ENCODE measurements at regions not wholly inside any gene's neighbourhood (a gene's known extent, or its start where the extent isn't known, plus 50 kb on each side); places are given as distances from the start of the nearest gene placed in this dataset.
"Not testable (repeated sequence)": the region's sequence is repeated elsewhere in the genome, so short reads cannot be mapped to it uniquely, and the experiment has no call there.

DNA sequence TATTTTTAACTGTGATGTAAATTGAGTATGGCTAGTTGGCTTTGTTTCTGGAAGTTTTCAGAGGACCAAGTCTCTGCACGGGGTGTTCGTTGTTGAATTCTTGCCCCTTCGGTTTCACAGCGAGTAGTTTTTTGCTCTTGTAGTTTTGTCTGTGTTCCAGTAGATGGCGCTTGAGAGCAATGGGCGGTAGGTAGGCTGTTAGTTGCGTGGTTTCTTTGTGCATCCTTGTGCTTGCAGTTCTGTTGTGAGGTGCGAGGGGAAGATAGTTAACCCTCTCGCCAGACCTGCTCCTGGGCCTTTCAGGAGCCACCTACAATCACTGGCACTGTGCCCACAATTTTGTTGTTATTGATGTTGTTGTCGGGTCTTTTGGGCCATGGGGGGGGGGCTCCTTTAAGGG lies 118.1 kb downstream of the SPIN4 start:
- TF ChIP-seq, protein P1, sequence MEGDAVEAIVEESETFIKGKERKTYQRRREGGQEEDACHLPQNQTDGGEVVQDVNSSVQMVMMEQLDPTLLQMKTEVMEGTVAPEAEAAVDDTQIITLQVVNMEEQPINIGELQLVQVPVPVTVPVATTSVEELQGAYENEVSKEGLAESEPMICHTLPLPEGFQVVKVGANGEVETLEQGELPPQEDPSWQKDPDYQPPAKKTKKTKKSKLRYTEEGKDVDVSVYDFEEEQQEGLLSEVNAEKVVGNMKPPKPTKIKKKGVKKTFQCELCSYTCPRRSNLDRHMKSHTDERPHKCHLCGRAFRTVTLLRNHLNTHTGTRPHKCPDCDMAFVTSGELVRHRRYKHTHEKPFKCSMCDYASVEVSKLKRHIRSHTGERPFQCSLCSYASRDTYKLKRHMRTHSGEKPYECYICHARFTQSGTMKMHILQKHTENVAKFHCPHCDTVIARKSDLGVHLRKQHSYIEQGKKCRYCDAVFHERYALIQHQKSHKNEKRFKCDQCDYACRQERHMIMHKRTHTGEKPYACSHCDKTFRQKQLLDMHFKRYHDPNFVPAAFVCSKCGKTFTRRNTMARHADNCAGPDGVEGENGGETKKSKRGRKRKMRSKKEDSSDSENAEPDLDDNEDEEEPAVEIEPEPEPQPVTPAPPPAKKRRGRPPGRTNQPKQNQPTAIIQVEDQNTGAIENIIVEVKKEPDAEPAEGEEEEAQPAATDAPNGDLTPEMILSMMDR (IDR thresholded peaks at IDR 0.05): not testable (repeated sequence)
- not testable (repeated sequence) for TF ChIP-seq POLR2A (IDR thresholded peaks at IDR 0.05)

Measured in lower leg skin (tissue), 3 donors.